HCT116 (cell line): ENCODE measurements at regions not wholly inside any gene's neighbourhood (a gene's known extent, or its start where the extent isn't known, plus 50 kb on each side); places are given as distances from the start of the nearest gene placed in this dataset.
"Not testable (repeated sequence)": the region's sequence is repeated elsewhere in the genome, so short reads cannot be mapped to it uniquely, and the experiment has no call there.

Experiments used
- ATAC-seq: fragments of 200-7000 bp; cut with Tn5 transposase; 2 replicates; pipeline ENCODE4 v1.9.1; 2020; ENCODE audit warnings: mild to moderate bottlenecking, moderate library complexity
- BruUV-seq: library from RNA; stranded (reverse); fragments of 400-500 nt; replicated peaks from 2 replicates; lab custom pipeline; 2021; lab: Mats Ljungman, UMichigan
- CTCF ChIA-PET: fragments of 300-600 bp; sonication (Branson Sonifier 250); formaldehyde crosslinking; loops from one replicate; lab custom pipeline; 2021; ENCODE audit warnings: antibody characterized with exemption; lab: Charles Lee
- POLR2A ChIA-PET: fragments of 300-600, 350-600 bp; sonication (Branson Sonifier 250); formaldehyde crosslinking; loops from one replicate; lab custom pipeline; 2021; ENCODE audit warnings: antibody characterized with exemption; lab: Charles Lee
- RAD21 ChIA-PET, 2 experiments: fragments of 300-600 bp; sonication (Branson Sonifier 250); formaldehyde crosslinking; loops; one replicate each; lab custom pipeline; 2023; ENCODE audit warnings: low total read pairs in 2 of 2; ENCODE audit not compliant: uncharacterized antibody in 2 of 2, unreplicated experiment in 2 of 2, low non-redundant PET in 1 of 2; lab: Charles Lee
- DNase-seq: peaks from one replicate; pipeline ENCODE4 v3.0.0-alpha.2; 2010; ENCODE audit warnings: low read depth, low spot score
- H2AFZ ChIP-seq: fragments of 200-600 bp; shearing (Covaris generic), sonication (generic); 2 replicates; pipeline ENCODE4 v1.6.1; 2017; ENCODE audit warnings: low read depth, mixed run types, mixed read lengths, antibody characterized with exemption, low read length; ENCODE audit not compliant: poor library complexity, severe bottlenecking
- H3K27ac ChIP-seq: 2 replicates; pipeline ENCODE4 v1.5.1; 2012; ENCODE audit warnings: low read depth, low read length
- H3K27me3 ChIP-seq: fragments of 200-600 bp; sonication (generic); 2 replicates; pipeline ENCODE4 v1.6.1; 2016; ENCODE audit warnings: mixed run types, low read length, mixed read lengths; ENCODE audit not compliant: insufficient read depth
- H3K36me3 ChIP-seq, 2 experiments: fragments of 200-500 bp in 1 of 2; fragments of 200-600 bp in 1 of 2; sonication (Bioruptor generic) in 1 of 2; sonication (generic) in 1 of 2; 2 replicates each; pipeline versions ENCODE4 v1.5.1 to v1.6.1; 2014 to 2016; ENCODE audit warnings: low read length in 2 of 2, inconsistent platforms in 1 of 2, mixed read lengths in 1 of 2, mixed run types in 1 of 2; ENCODE audit not compliant: insufficient read depth in 2 of 2, control insufficient read depth in 1 of 2
- H3K4me1 ChIP-seq, 2 experiments: fragments of 200-600 bp in 1 of 2; sonication (generic) in 1 of 2; 2 replicates each; pipeline versions ENCODE4 v1.5.1 to v1.6.1; 2012 to 2017; ENCODE audit warnings: low read length in 2 of 2, inconsistent platforms in 1 of 2, mild to moderate bottlenecking in 1 of 2, mixed read lengths in 1 of 2, mixed run types in 1 of 2, moderate library complexity in 1 of 2; ENCODE audit not compliant: insufficient read depth in 2 of 2, control insufficient read depth in 1 of 2
- H3K4me2 ChIP-seq: fragments of 200-600 bp; sonication (generic); 2 replicates; pipeline ENCODE4 v1.6.1; 2017; ENCODE audit warnings: mixed run types, low read length, mixed read lengths
- H3K4me3 ChIP-seq, 2 experiments: fragments of 200-600 bp in 1 of 2; sonication (generic) in 1 of 2; replicated peaks in 1 of 2; 2 replicates each; pipeline ENCODE4 v1.5.1; 2011 to 2016; ENCODE audit warnings: low read length in 2 of 2, control low read depth in 1 of 2, low read depth in 1 of 2, mild to moderate bottlenecking in 1 of 2, mixed read lengths in 1 of 2, mixed run types in 1 of 2
- H3K79me2 ChIP-seq: fragments of 200-600 bp; sonication (generic); 2 replicates; pipeline ENCODE4 v1.6.1; 2017; ENCODE audit warnings: mild to moderate bottlenecking, mixed run types, low read length, moderate library complexity, mixed read lengths; ENCODE audit not compliant: insufficient read depth
- H3K9ac ChIP-seq: fragments of 200-600 bp; sonication (generic); 2 replicates; pipeline ENCODE4 v1.6.1; 2016; ENCODE audit warnings: low read length, mixed read lengths
- H3K9me2 ChIP-seq: fragments of 200-600 bp; sonication (generic), shearing (Covaris generic); 2 replicates; pipeline ENCODE4 v1.6.1; 2017; ENCODE audit warnings: mixed run types, mild to moderate bottlenecking, moderate library complexity; ENCODE audit not compliant: insufficient read depth
- H3K9me3 ChIP-seq, 2 experiments: fragments of 200-500 bp in 1 of 2; fragments of 200-600 bp in 1 of 2; sonication (Bioruptor generic) in 1 of 2; sonication (generic) in 1 of 2; 2 replicates each; pipeline ENCODE4 v1.6.1; 2014 to 2017; ENCODE audit warnings: low read length in 2 of 2, mixed read lengths in 2 of 2, inconsistent platforms in 1 of 2, low read depth in 1 of 2, mild to moderate bottlenecking in 1 of 2, mixed run types in 1 of 2, moderate library complexity in 1 of 2; ENCODE audit not compliant: control insufficient read depth in 1 of 2, insufficient read depth in 1 of 2
- H4K20me1 ChIP-seq: fragments of 200-600 bp; sonication (generic), shearing (Covaris generic); 2 replicates; pipeline ENCODE4 v1.6.1; 2017; ENCODE audit warnings: mixed run types, mild to moderate bottlenecking, moderate library complexity; ENCODE audit not compliant: insufficient read depth
- CBX3 ChIP-seq: IDR thresholded peaks from 2 replicates; pipeline ENCODE4 v1.6.1; 2012; ENCODE audit warnings: low read depth
- CEBPB ChIP-seq: IDR thresholded peaks from 2 replicates; pipeline ENCODE4 v1.6.1; 2012; ENCODE audit warnings: low read depth
- ELF1 ChIP-seq: IDR thresholded peaks from 2 replicates; pipeline ENCODE4 v1.6.1; 2012; ENCODE audit warnings: low read depth, borderline replicate concordance
- POLR2AphosphoS5 ChIP-seq: IDR thresholded peaks from 2 replicates; pipeline ENCODE4 v1.6.1; 2011; ENCODE audit warnings: mild to moderate bottlenecking, low read depth, low read length, moderate library complexity
- RAD21 ChIP-seq: IDR thresholded peaks from 2 replicates; pipeline ENCODE4 v1.6.1; 2012; ENCODE audit warnings: low read depth, mild to moderate bottlenecking
- SP1 ChIP-seq: IDR thresholded peaks from 2 replicates; pipeline ENCODE4 v1.6.1; 2012; ENCODE audit warnings: low read depth
- SRF ChIP-seq: IDR thresholded peaks from 2 replicates; pipeline ENCODE4 v1.6.1; 2012; ENCODE audit warnings: low read depth
- TCF7L2 ChIP-seq: IDR thresholded peaks from 2 replicates; pipeline ENCODE4 v1.7.0; 2011; ENCODE audit warnings: borderline replicate concordance, inconsistent platforms; ENCODE audit not compliant: insufficient read depth, insufficient read length; ENCODE audit errors: extremely low read depth
- ZFX ChIP-seq: fragments of 450-650 bp; IDR thresholded peaks from 2 replicates; pipeline ENCODE4 v1.6.1; 2017
- ZNF274 ChIP-seq: fragments of 200-500 bp; sonication (Bioruptor generic); IDR thresholded peaks from 2 replicates; pipeline ENCODE4 v1.6.1; 2014; ENCODE audit warnings: mild to moderate bottlenecking, low read depth, low read length, inconsistent platforms
- intact Hi-C: fragments of 100-400 bp; cut with micrococcal nuclease; formaldehyde crosslinking; loops from 2 replicates; pipeline ENCODE4 v1.10.0; 2022
- TF ChIP-seq, protein P1 (sequence below), 3 experiments: fragments of 200-600 bp in 1 of 3; sonication (generic) in 1 of 3; IDR thresholded peaks in 2 of 3; conservative IDR thresholded peaks in 1 of 3; 2 replicates each; pipeline ENCODE4 v1.5.1; 2012 to 2017; ENCODE audit warnings: low read depth in 2 of 3, low read length in 2 of 3, antibody characterized with exemption in 1 of 3, borderline replicate concordance in 1 of 3, control low read depth in 1 of 3, mild to moderate bottlenecking in 1 of 3, mixed read lengths in 1 of 3, mixed run types in 1 of 3, moderate library complexity in 1 of 3; ENCODE audit not compliant: insufficient read depth in 1 of 3
- TF ChIP-seq, protein P2 (sequence below): IDR thresholded peaks from 2 replicates; pipeline ENCODE4 v1.6.1; 2012
- TF ChIP-seq, protein P3 (sequence below): IDR thresholded peaks from 2 replicates; pipeline ENCODE4 v1.6.1; 2012

DNA sequence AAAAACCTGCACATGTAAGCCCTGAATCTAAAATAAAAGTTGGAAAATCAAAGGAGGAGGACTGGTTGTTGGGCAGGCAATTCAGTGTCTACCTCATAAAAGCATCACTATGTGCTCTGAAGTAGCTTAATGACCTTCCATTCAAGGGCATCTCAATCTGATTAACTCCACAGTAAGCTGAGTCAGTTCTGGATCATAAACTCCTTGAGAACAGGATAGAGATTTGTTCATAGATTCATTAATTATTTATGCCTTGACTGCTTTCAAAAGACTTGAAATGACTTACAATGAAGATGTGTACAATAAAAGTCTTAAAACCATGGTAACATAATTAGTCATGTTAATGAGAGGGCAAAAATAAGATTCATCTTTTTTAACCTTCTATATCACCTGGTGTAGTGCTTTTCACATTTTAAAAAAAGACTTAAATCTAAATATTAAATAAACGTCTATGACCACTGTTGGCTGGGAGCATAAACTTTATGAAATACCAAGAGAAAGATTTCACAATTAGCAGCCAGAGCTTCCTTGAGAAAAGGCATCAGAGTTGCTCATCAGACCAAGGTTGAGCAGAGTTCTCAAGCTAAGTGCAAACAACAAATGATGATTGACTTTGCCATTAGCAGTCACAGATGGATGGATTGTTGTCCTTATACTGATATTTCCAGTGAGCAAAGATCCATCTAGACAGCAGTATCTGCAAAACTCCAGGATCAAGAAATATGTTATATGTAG lies 237.3 kb upstream of the THUMPD2 start:
- H3K4me3 ChIP-seq = no peak overlapping the region
- H3K79me2 ChIP-seq = no peaks in the 10 kb centered on the region
- H3K36me3 ChIP-seq = no peaks in the 10 kb centered on the region
- ChIA-PET CTCF (no interaction called here), RAD21 (no interaction called here), POLR2A (no interaction called here)
- H3K27ac ChIP-seq = no peak overlapping the region
- no peaks in the 10 kb centered on the region for H3K9me2 ChIP-seq
- intact Hi-C loops = no loop called here
- TF ChIP-seq ZFX (no peak), ELF1 (no peak), SP1 (no peak), SRF (no peak), ZNF274 (no peak), TCF7L2 (no peak), RAD21 (no peak), CEBPB (no peak), POLR2AphosphoS5 (no peak), CBX3 (no peak)
- TF ChIP-seq, protein P1, sequence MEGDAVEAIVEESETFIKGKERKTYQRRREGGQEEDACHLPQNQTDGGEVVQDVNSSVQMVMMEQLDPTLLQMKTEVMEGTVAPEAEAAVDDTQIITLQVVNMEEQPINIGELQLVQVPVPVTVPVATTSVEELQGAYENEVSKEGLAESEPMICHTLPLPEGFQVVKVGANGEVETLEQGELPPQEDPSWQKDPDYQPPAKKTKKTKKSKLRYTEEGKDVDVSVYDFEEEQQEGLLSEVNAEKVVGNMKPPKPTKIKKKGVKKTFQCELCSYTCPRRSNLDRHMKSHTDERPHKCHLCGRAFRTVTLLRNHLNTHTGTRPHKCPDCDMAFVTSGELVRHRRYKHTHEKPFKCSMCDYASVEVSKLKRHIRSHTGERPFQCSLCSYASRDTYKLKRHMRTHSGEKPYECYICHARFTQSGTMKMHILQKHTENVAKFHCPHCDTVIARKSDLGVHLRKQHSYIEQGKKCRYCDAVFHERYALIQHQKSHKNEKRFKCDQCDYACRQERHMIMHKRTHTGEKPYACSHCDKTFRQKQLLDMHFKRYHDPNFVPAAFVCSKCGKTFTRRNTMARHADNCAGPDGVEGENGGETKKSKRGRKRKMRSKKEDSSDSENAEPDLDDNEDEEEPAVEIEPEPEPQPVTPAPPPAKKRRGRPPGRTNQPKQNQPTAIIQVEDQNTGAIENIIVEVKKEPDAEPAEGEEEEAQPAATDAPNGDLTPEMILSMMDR (IDR thresholded peaks at IDR 0.05 in 2 of 3, conservative IDR thresholded peaks at IDR 0.05 in 1 of 3; ENCODE audit: borderline replicate concordance in 1 of 3, insufficient read depth in 1 of 3, low read depth in 2 of 3, low read length in 2 of 3) = no peak
- TF ChIP-seq, protein P2, sequence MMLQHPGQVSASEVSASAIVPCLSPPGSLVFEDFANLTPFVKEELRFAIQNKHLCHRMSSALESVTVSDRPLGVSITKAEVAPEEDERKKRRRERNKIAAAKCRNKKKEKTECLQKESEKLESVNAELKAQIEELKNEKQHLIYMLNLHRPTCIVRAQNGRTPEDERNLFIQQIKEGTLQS = no peak
- TF ChIP-seq, protein P3, sequence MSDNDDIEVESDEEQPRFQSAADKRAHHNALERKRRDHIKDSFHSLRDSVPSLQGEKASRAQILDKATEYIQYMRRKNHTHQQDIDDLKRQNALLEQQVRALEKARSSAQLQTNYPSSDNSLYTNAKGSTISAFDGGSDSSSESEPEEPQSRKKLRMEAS = no peak
- no peak for DNase-seq
- no peak overlapping the region for H2AFZ ChIP-seq
- H3K9ac ChIP-seq = no peak overlapping the region
- H3K9me3 ChIP-seq = no peaks in the 10 kb centered on the region
- no peaks in the 10 kb centered on the region for H4K20me1 ChIP-seq
- BruUV-seq = no TSS peak
- H3K27me3 ChIP-seq = peaks cover 5% of the 10 kb centered on the region; the same call in 1 of the 2 replicates
- H3K4me1 ChIP-seq = no peaks in the 10 kb centered on the region
- no peak overlapping the region for H3K4me2 ChIP-seq
- no peak for ATAC-seq

DNA sequence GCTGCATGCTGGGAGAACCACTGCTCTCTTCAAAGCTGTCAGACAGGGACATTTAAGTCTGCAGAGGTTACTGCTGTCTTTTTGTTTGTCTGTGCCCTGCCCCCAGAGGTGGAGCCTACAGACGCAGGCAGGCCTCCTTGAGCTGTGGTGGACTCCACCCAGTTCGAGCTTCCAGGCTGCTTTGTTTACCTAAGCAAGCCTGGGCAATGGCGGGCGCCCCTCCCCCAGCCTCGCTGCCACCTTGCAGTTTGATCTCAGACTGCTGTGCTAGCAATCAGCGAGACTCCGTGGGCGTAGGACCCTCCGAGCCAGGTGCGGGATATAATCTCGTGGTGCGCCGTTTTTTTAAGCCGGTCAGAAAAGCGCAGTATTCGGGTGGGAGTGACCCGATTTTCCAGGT lies 234.9 kb upstream of the THUMPD2 start:
- H3K4me2 ChIP-seq, H3K36me3 ChIP-seq, POLR2A ChIA-PET, H3K27me3 ChIP-seq, intact Hi-C loops, H3K27ac ChIP-seq, BruUV-seq, H3K79me2 ChIP-seq, ATAC-seq, H3K4me1 ChIP-seq, H3K9me3 ChIP-seq, H3K4me3 ChIP-seq, DNase-seq, H3K9me2 ChIP-seq, RAD21 ChIA-PET, H3K9ac ChIP-seq, CTCF ChIA-PET, H2AFZ ChIP-seq, H4K20me1 ChIP-seq: not testable (repeated sequence)
